ENCODE measurements at regions not wholly inside any gene's neighbourhood (a gene's known extent, or its start where the extent isn't known, plus 50 kb on each side); places are given as distances from the start of the nearest gene placed in this dataset.

DNA sequence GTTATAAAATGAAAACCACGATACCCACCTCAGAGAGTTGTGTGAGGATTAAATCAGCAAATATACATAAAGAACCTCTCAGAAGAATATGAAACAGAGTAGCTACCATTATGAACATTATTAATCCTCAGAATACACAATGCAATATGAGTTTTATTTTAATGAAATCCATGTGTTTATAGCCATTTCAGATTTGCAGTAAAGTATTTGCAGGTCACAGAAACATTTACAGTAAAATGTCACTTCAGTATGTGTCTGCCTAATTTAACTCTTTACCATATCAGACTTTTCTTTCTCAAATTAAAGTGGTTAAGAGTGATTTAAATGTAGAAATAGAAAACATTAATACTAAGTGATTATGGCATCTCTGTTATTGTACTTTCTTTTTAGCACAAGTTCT is 365.2 kb upstream of the MPDZ start:
- Histone ChIP-seq H3K4me1 (no peaks in the 10 kb centered on the region), H3K27me3 (no peaks in the 10 kb centered on the region), H3K9me3 (peaks cover 0 to 5% of the 10 kb centered on the region in 2 donors), H3K36me3 (no peaks in the 10 kb centered on the region), H3K4me3 (no peak overlapping the region), H3K27ac (no peak overlapping the region)
- DNase-seq, result no peak
- intact Hi-C loops (cut with DNase I; ENCODE audit: low total_unique reads), result no loop called here
- TF ChIP-seq, protein P1, sequence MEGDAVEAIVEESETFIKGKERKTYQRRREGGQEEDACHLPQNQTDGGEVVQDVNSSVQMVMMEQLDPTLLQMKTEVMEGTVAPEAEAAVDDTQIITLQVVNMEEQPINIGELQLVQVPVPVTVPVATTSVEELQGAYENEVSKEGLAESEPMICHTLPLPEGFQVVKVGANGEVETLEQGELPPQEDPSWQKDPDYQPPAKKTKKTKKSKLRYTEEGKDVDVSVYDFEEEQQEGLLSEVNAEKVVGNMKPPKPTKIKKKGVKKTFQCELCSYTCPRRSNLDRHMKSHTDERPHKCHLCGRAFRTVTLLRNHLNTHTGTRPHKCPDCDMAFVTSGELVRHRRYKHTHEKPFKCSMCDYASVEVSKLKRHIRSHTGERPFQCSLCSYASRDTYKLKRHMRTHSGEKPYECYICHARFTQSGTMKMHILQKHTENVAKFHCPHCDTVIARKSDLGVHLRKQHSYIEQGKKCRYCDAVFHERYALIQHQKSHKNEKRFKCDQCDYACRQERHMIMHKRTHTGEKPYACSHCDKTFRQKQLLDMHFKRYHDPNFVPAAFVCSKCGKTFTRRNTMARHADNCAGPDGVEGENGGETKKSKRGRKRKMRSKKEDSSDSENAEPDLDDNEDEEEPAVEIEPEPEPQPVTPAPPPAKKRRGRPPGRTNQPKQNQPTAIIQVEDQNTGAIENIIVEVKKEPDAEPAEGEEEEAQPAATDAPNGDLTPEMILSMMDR (IDR thresholded peaks at IDR 0.05), result no peak
- TF ChIP-seq POLR2A (IDR thresholded peaks at IDR 0.05), result no peak

DNA sequence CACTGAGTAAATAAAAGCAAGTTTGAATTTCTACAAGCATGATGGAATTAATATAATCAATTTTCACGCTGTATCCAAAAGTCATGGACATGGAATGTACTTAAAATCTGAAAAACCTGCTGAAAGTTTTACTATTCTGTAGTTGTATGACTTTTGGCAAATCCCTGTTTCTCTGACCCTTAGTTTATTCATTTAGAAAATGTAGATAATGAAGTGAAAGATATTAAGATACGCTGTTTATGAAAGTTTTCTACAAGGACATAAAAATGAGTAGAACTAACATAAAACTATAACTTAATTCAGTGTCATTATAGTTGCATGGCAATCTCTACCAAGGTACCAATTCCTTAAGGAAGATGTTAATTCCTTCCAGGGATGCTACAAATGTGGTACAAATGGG is 363.2 kb upstream of the MPDZ start:
- H3K4me1 ChIP-seq, result no peaks in the 10 kb centered on the region
- TF ChIP-seq, protein P1 (IDR thresholded peaks at IDR 0.05), result no peak
- H3K27me3 ChIP-seq, result no peaks in the 10 kb centered on the region
- intact Hi-C loops (cut with DNase I; ENCODE audit: low total_unique reads), result no loop called here
- no peaks in the 10 kb centered on the region for H3K36me3 ChIP-seq
- no peak overlapping the region for H3K27ac ChIP-seq
- H3K9me3 ChIP-seq, result no peaks in the 10 kb centered on the region
- DNase-seq, result no peak
- H3K4me3 ChIP-seq, result no peak overlapping the region

DNA sequence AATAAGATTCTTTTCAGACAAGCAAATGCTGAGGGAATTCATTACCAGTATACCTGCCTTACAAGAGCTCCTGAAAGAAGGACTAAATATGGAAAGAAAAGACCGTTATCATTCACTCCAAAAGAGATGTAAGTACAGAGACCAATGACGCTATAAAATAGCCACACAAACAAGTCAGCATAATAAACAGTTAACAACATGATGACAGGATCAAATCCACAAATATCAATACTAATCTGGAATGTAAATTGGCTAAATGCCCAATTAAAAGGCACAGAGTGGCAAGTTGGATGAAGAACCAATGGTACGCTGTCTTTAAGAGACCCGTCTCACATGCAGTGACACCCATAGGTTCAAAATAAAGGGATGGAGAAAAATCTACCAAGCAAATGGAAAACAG is 349.6 kb upstream of the MPDZ start:
- intact Hi-C loops (cut with DNase I; ENCODE audit: low total_unique reads), result no loop called here
- no peaks in the 10 kb centered on the region for H3K4me1 ChIP-seq
- no peak overlapping the region for H3K4me3 ChIP-seq
- no peaks in the 10 kb centered on the region for H3K36me3 ChIP-seq
- no peak for DNase-seq
- no peak overlapping the region for H3K27ac ChIP-seq
- H3K9me3 ChIP-seq, result no peaks in the 10 kb centered on the region
- H3K27me3 ChIP-seq, result no peaks in the 10 kb centered on the region
- TF ChIP-seq POLR2A (IDR thresholded peaks at IDR 0.05), result no peak
- TF ChIP-seq, protein P1 (IDR thresholded peaks at IDR 0.05), result no peak

DNA sequence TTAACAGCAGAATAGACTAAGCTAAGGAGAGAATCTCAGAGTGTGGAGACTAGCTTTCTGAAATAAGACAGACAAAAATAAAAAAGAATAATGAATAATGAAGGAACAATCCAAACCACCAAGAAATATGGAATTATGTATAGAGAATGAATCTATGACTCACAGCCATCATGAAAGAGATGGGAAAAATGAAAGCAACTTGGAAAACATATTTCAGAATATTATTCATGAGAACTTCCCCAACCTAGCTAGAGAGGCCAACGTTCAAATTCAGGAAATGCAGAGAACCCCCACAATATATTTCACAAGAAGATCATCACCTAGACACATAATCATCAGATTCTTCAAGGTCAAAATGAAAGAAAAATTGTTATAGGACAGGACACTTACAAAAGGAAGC is 349.0 kb upstream of the MPDZ start:
- Histone ChIP-seq H3K9me3 (no peaks in the 10 kb centered on the region), H3K36me3 (no peaks in the 10 kb centered on the region), H3K27ac (no peak overlapping the region), H3K4me3 (no peak overlapping the region), H3K4me1 (no peaks in the 10 kb centered on the region), H3K27me3 (no peaks in the 10 kb centered on the region)
- no peak for TF ChIP-seq POLR2A (IDR thresholded peaks at IDR 0.05)
- TF ChIP-seq, protein P1 (IDR thresholded peaks at IDR 0.05), result no peak
- intact Hi-C loops (cut with DNase I; ENCODE audit: low total_unique reads), result no loop called here
- no peak for DNase-seq

DNA sequence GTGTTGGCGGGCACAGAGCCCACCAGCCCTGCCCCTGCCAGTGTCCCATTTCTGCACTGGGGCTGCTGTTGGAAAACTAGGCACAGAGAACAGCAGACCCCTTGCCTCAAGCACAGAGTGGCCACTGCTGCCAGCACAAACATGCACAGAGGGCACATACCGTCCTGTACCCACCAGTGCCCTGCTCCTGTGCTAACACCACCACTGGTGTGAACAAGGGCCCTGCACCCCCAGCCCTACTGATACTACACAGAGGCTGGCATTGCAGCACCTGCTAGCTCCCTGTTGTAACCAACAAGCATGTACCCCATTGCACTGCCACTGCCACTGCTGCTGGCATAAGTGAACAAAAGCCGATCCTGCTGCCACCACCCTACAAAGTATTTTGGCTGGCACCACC is 348.0 kb upstream of the MPDZ start:
- Histone ChIP-seq H3K27me3 (no peaks in the 10 kb centered on the region), H3K9me3 (no peaks in the 10 kb centered on the region), H3K36me3 (no peaks in the 10 kb centered on the region), H3K4me3 (no peak overlapping the region), H3K4me1 (no peaks in the 10 kb centered on the region), H3K27ac (no peak overlapping the region)
- DNase-seq, result no peak
- TF ChIP-seq, protein P1 (IDR thresholded peaks at IDR 0.05), result no peak
- TF ChIP-seq POLR2A (IDR thresholded peaks at IDR 0.05), result no peak
- intact Hi-C loops (cut with DNase I; ENCODE audit: low total_unique reads), result no loop called here

Measured in uterus (tissue), 3 donors.